ENCODE measurements at regions not wholly inside any gene's neighbourhood (a gene's known extent, or its start where the extent isn't known, plus 50 kb on each side); places are given as distances from the start of the nearest gene placed in this dataset.

- H3K27ac ChIP-seq, result no peak overlapping the region
- no peak for TF ChIP-seq CTCF (IDR thresholded peaks at IDR 0.05)
- no peak for TF ChIP-seq ZFX (IDR thresholded peaks at IDR 0.05; ENCODE audit: borderline replicate concordance)
These were observed 403.7 kb upstream of the MEIS1 start for GRCh38 chr2:66031236-66031635.

- peak; percentile 3; the same call in 1 of the 2 replicates for TF ChIP-seq CTCF (IDR thresholded peaks at IDR 0.05)
- TF ChIP-seq ZFX (IDR thresholded peaks at IDR 0.05; ENCODE audit: borderline replicate concordance), result no peak
- no peak overlapping the region for H3K27ac ChIP-seq
These were observed 404.4 kb upstream of the MEIS1 start for GRCh38 chr2:66030553-66030952.

- H3K27ac ChIP-seq, result no peak overlapping the region
- TF ChIP-seq ZFX (IDR thresholded peaks at IDR 0.05; ENCODE audit: borderline replicate concordance), result no peak
- TF ChIP-seq CTCF (IDR thresholded peaks at IDR 0.05), result no peak
These were observed 410.5 kb upstream of the MEIS1 start for GRCh38 chr2:66024391-66024790.

GRCh38 chr2:66021296-66021695 lies 413.6 kb upstream of the MEIS1 start:
- no peak overlapping the region for H3K27ac ChIP-seq
- TF ChIP-seq CTCF (IDR thresholded peaks at IDR 0.05), result no peak
- no peak for TF ChIP-seq ZFX (IDR thresholded peaks at IDR 0.05; ENCODE audit: borderline replicate concordance)

GRCh38 chr2:66017763-66018162 lies 417.2 kb upstream of the MEIS1 start:
- no peak for TF ChIP-seq CTCF (IDR thresholded peaks at IDR 0.05)

GRCh38 chr2:66014450-66014849 lies 420.5 kb upstream of the MEIS1 start:
- no peak overlapping the region for H3K27ac ChIP-seq
- TF ChIP-seq ZFX (IDR thresholded peaks at IDR 0.05; ENCODE audit: borderline replicate concordance) (no peak), CTCF (IDR thresholded peaks at IDR 0.05) (no peak)

More at GRCh38 chr2:66017763-66018162, 417.2 kb upstream of the MEIS1 start:
- H3K27ac ChIP-seq, result no peak overlapping the region

- peak; percentile 50 for TF ChIP-seq CTCF (IDR thresholded peaks at IDR 0.05)
- TF ChIP-seq ZFX (IDR thresholded peaks at IDR 0.05; ENCODE audit: borderline replicate concordance), result no peak
- H3K27ac ChIP-seq, result no peak overlapping the region
These were observed 421.5 kb upstream of the MEIS1 start for GRCh38 chr2:66013456-66013855.
